ENCODE measurements at regions not wholly inside any gene's neighbourhood (a gene's known extent, or its start where the extent isn't known, plus 50 kb on each side); places are given as distances from the start of the nearest gene placed in this dataset.

GRCh38 chr5:135194126-135194488, 160.1 kb upstream of the PITX1 start:
- TF ChIP-seq, protein P1, sequence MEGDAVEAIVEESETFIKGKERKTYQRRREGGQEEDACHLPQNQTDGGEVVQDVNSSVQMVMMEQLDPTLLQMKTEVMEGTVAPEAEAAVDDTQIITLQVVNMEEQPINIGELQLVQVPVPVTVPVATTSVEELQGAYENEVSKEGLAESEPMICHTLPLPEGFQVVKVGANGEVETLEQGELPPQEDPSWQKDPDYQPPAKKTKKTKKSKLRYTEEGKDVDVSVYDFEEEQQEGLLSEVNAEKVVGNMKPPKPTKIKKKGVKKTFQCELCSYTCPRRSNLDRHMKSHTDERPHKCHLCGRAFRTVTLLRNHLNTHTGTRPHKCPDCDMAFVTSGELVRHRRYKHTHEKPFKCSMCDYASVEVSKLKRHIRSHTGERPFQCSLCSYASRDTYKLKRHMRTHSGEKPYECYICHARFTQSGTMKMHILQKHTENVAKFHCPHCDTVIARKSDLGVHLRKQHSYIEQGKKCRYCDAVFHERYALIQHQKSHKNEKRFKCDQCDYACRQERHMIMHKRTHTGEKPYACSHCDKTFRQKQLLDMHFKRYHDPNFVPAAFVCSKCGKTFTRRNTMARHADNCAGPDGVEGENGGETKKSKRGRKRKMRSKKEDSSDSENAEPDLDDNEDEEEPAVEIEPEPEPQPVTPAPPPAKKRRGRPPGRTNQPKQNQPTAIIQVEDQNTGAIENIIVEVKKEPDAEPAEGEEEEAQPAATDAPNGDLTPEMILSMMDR (IDR thresholded peaks at IDR 0.05): no peak
- no peak for TF ChIP-seq RAD21 (IDR thresholded peaks at IDR 0.05; ENCODE audit: low read length)
- TF ChIP-seq JUND (IDR thresholded peaks at IDR 0.05): no peak
- TF ChIP-seq RCOR1 (IDR thresholded peaks at IDR 0.05; ENCODE audit: low read length): no peak
- TF ChIP-seq EZH2phosphoT487 (IDR thresholded peaks at IDR 0.05; ENCODE audit: borderline replicate concordance, low read depth): no peak
- no peak for TF ChIP-seq USF2 (IDR thresholded peaks at IDR 0.05; ENCODE audit: borderline replicate concordance, low read depth, low read length)
- no peak for TF ChIP-seq REST (IDR thresholded peaks at IDR 0.05; ENCODE audit: low read depth, low read length)
- TF ChIP-seq GABPA (IDR thresholded peaks at IDR 0.05; ENCODE audit: low read depth): no peak
- TF ChIP-seq POLR2AphosphoS5 (IDR thresholded peaks at IDR 0.05; ENCODE audit: low read depth, low read length): no peak
- no peak for TF ChIP-seq FOXM1 (IDR thresholded peaks at IDR 0.05; ENCODE audit: low read depth)
- TF ChIP-seq, protein P2, sequence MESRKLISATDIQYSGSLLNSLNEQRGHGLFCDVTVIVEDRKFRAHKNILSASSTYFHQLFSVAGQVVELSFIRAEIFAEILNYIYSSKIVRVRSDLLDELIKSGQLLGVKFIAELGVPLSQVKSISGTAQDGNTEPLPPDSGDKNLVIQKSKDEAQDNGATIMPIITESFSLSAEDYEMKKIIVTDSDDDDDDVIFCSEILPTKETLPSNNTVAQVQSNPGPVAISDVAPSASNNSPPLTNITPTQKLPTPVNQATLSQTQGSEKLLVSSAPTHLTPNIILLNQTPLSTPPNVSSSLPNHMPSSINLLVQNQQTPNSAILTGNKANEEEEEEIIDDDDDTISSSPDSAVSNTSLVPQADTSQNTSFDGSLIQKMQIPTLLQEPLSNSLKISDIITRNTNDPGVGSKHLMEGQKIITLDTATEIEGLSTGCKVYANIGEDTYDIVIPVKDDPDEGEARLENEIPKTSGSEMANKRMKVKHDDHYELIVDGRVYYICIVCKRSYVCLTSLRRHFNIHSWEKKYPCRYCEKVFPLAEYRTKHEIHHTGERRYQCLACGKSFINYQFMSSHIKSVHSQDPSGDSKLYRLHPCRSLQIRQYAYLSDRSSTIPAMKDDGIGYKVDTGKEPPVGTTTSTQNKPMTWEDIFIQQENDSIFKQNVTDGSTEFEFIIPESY (IDR thresholded peaks at IDR 0.05; ENCODE audit: borderline replicate concordance, low read depth): no peak
- no peak for TF ChIP-seq YY1 (IDR thresholded peaks at IDR 0.05; ENCODE audit: low read depth)
- no peak for TF ChIP-seq EP300 (IDR thresholded peaks at IDR 0.05; ENCODE audit: borderline replicate concordance in 1 of 2, low read depth in 1 of 2, low read length in 1 of 2)
